CD8-positive, alpha-beta memory T cell (primary cell): ENCODE measurements at regions not wholly inside any gene's neighbourhood (a gene's known extent, or its start where the extent isn't known, plus 50 kb on each side); places are given as distances from the start of the nearest gene placed in this dataset.

ENCODE experiments used
- CTCF ChIA-PET: fragments of 350-600 bp; sonication (Branson Sonifier 250); formaldehyde crosslinking; loops from one replicate; lab custom pipeline; 2021; ENCODE audit warnings: antibody characterized with exemption; lab: Charles Lee
- POLR2A ChIA-PET: fragments of 350-600 bp; sonication (Branson Sonifier 250); formaldehyde crosslinking; loops from one replicate; lab custom pipeline; 2021; ENCODE audit warnings: antibody characterized with exemption; lab: Charles Lee
- DNase-seq, 5 donors: peaks; one replicate each; pipeline versions ENCODE4 v3.0.0 to v3.0.0-alpha.2; 2020 to 2022; ENCODE audit warnings: mixed read lengths in 1 of 5
- H3K27ac ChIP-seq: one replicate; pipeline ENCODE4 v1.7.0; 2013; ENCODE audit warnings: low read depth, mild to moderate bottlenecking, low read length, moderate library complexity
- H3K27me3 ChIP-seq: 2 replicates; pipeline ENCODE4 v1.7.0; 2013; ENCODE audit warnings: low read length, mild to moderate bottlenecking; ENCODE audit not compliant: insufficient read depth, poor library complexity, severe bottlenecking
- H3K36me3 ChIP-seq: 2 replicates; pipeline ENCODE4 v1.7.0; 2013; ENCODE audit warnings: mild to moderate bottlenecking, low read length, moderate library complexity; ENCODE audit not compliant: insufficient read depth
- H3K4me1 ChIP-seq: 2 replicates; pipeline ENCODE4 v1.7.0; 2013; ENCODE audit warnings: mild to moderate bottlenecking, low read length, moderate library complexity; ENCODE audit not compliant: insufficient read depth
- H3K4me3 ChIP-seq: 2 replicates; pipeline ENCODE4 v1.7.0; 2013; ENCODE audit warnings: mild to moderate bottlenecking, low read length
- H3K9me3 ChIP-seq: 2 replicates; pipeline ENCODE4 v1.7.0; 2013; ENCODE audit warnings: mild to moderate bottlenecking, low read length
- H3K27ac Mint-ChIP-seq, 8 donors: one replicate each; pipeline ENCODE4 v1.8.0; 2020 to 2021; ENCODE audit warnings: mixed read lengths in 8 of 8, mild to moderate bottlenecking in 6 of 8, inconsistent platforms in 3 of 8, moderate library complexity in 3 of 8
- H3K27me3 Mint-ChIP-seq, 2 donors: one replicate each; pipeline ENCODE4 v1.8.0; 2020 to 2021; ENCODE audit warnings: mixed read lengths in 2 of 2, mild to moderate bottlenecking in 1 of 2, moderate library complexity in 1 of 2
- H3K36me3 Mint-ChIP-seq, 3 donors: one replicate each; pipeline ENCODE4 v1.8.0; 2020 to 2021; ENCODE audit warnings: mixed read lengths in 3 of 3, inconsistent platforms in 1 of 3, mild to moderate bottlenecking in 1 of 3
- H3K4me1 Mint-ChIP-seq, 3 donors: one replicate each; pipeline ENCODE4 v1.8.0; 2020 to 2021; ENCODE audit warnings: mixed read lengths in 3 of 3, inconsistent platforms in 1 of 3, mild to moderate bottlenecking in 1 of 3
- H3K4me3 Mint-ChIP-seq, 7 donors: one replicate each; pipeline ENCODE4 v1.8.0; 2020 to 2021; ENCODE audit warnings: mixed read lengths in 7 of 7, mild to moderate bottlenecking in 6 of 7, moderate library complexity in 4 of 7, inconsistent platforms in 2 of 7
- H3K9me3 Mint-ChIP-seq, 5 donors: one replicate each; pipeline ENCODE4 v1.8.0; 2020 to 2022; ENCODE audit warnings: mixed read lengths in 5 of 5, mild to moderate bottlenecking in 3 of 5, moderate library complexity in 2 of 5, inconsistent platforms in 1 of 5

GRCh38 chr2:30341500-30342267, 105.4 kb upstream of the LCLAT1 start:
- peaks cover 0 to 8% (median 5%) of the 10 kb centered on the region in 5 donors for H3K9me3 Mint-ChIP-seq
- no peak overlapping the region for H3K27ac ChIP-seq
- no peaks in the 10 kb centered on the region for H3K27me3 ChIP-seq
- DNase-seq = no peak
- CTCF ChIA-PET = no interaction called here
- H3K27ac Mint-ChIP-seq = peak overlapping the region in 1 of 8 donors; percentile 41
- H3K9me3 ChIP-seq = no peaks in the 10 kb centered on the region
- peaks cover 25 to 31% (median 26%) of the 10 kb centered on the region in 3 donors for H3K4me1 Mint-ChIP-seq
- peaks cover 22% of the 10 kb centered on the region for H3K4me1 ChIP-seq
- no peak overlapping the region for H3K4me3 ChIP-seq
- H3K36me3 ChIP-seq = no peaks in the 10 kb centered on the region
- no peaks in the 10 kb centered on the region for H3K27me3 Mint-ChIP-seq
- H3K36me3 Mint-ChIP-seq = peaks cover 0 to 15% (median 6%) of the 10 kb centered on the region in 3 donors
- POLR2A ChIA-PET = no interaction called here
- no peak overlapping the region for H3K4me3 Mint-ChIP-seq

- H3K9me3 ChIP-seq = no peaks in the 10 kb centered on the region
- Mint-ChIP-seq H3K4me3 (no peak overlapping the region), H3K27ac (no peak overlapping the region), H3K27me3 (no peaks in the 10 kb centered on the region), H3K9me3 (peaks cover 0 to 8% (median 5%) of the 10 kb centered on the region in 5 donors), H3K36me3 (peaks cover 0 to 12% (median 6%) of the 10 kb centered on the region in 3 donors), H3K4me1 (peaks cover 0 to 2% (median 0%) of the 10 kb centered on the region in 3 donors)
- H3K4me1 ChIP-seq = no peaks in the 10 kb centered on the region
- no peaks in the 10 kb centered on the region for H3K27me3 ChIP-seq
- POLR2A ChIA-PET = interaction anchor here (0.6 kb wide), 1 partner anchor 1864 kb away, joined by 6 read pairs; no protein-coding TSS in a partner anchor
- DNase-seq = no peak
- H3K4me3 ChIP-seq = no peak overlapping the region
- no peaks in the 10 kb centered on the region for H3K36me3 ChIP-seq
- H3K27ac ChIP-seq = no peak overlapping the region
- CTCF ChIA-PET = interaction anchor here (1.8 to 2.9 kb wide), 2 partner anchors 11 to 12 kb away, joined by 5 to 11 read pairs; no protein-coding TSS in a partner anchor
Measured at GRCh38 chr2:30346471-30347169, 100.4 kb upstream of the LCLAT1 start.

GRCh38 chr2:30348825-30349224, 98.2 kb upstream of the LCLAT1 start:
- no peak for DNase-seq
- no peaks in the 10 kb centered on the region for H3K36me3 ChIP-seq
- no peaks in the 10 kb centered on the region for H3K27me3 Mint-ChIP-seq

GRCh38 chr2:30349691-30350090, 97.4 kb upstream of the LCLAT1 start:
- ChIA-PET POLR2A (no interaction called here), CTCF (interaction anchor here (1.2 kb wide), 1 partner anchor 14 kb away, joined by 3 read pairs; no protein-coding TSS in a partner anchor)
- Mint-ChIP-seq H3K4me3 (no peak overlapping the region), H3K27ac (no peak overlapping the region), H3K27me3 (no peaks in the 10 kb centered on the region), H3K9me3 (no peaks in the 10 kb centered on the region), H3K36me3 (peaks cover 0 to 2% (median 0%) of the 10 kb centered on the region in 3 donors), H3K4me1 (peaks cover 0 to 2% (median 0%) of the 10 kb centered on the region in 3 donors)
- Histone ChIP-seq H3K36me3 (no peaks in the 10 kb centered on the region), H3K9me3 (no peaks in the 10 kb centered on the region), H3K27me3 (no peaks in the 10 kb centered on the region), H3K4me1 (no peaks in the 10 kb centered on the region), H3K27ac (no peak overlapping the region), H3K4me3 (no peak overlapping the region)
- DNase-seq = no peak

More at GRCh38 chr2:30348825-30349224, 98.2 kb upstream of the LCLAT1 start:
- no peak overlapping the region for H3K27ac ChIP-seq
- no peaks in the 10 kb centered on the region for H3K27me3 ChIP-seq
- no peak overlapping the region for H3K4me3 ChIP-seq
- ChIA-PET CTCF (no interaction called here), POLR2A (no interaction called here)
- Mint-ChIP-seq H3K9me3 (peaks cover 0 to under 1% (median 0%) of the 10 kb centered on the region in 5 donors), H3K4me3 (no peak overlapping the region), H3K27ac (no peak overlapping the region), H3K36me3 (peaks cover 0 to 2% (median 0%) of the 10 kb centered on the region in 3 donors), H3K4me1 (peaks cover 0 to 2% (median 0%) of the 10 kb centered on the region in 3 donors)
- no peaks in the 10 kb centered on the region for H3K9me3 ChIP-seq
- H3K4me1 ChIP-seq = no peaks in the 10 kb centered on the region

- Histone ChIP-seq H3K4me1 (no peaks in the 10 kb centered on the region), H3K36me3 (no peaks in the 10 kb centered on the region), H3K27ac (no peak overlapping the region), H3K27me3 (no peaks in the 10 kb centered on the region), H3K4me3 (no peak overlapping the region), H3K9me3 (no peaks in the 10 kb centered on the region)
- Mint-ChIP-seq H3K27ac (no peak overlapping the region), H3K4me3 (no peak overlapping the region), H3K4me1 (peaks cover 0 to 2% (median 0%) of the 10 kb centered on the region in 3 donors), H3K9me3 (no peaks in the 10 kb centered on the region), H3K36me3 (peaks cover 0 to 2% (median 0%) of the 10 kb centered on the region in 3 donors), H3K27me3 (no peaks in the 10 kb centered on the region)
- ChIA-PET POLR2A (no interaction called here), CTCF (no interaction called here)
- no peak for DNase-seq
Measured at GRCh38 chr2:30351116-30351515, 95.9 kb upstream of the LCLAT1 start.

- Mint-ChIP-seq H3K9me3 (no peaks in the 10 kb centered on the region), H3K36me3 (peaks cover 0 to 2% (median 0%) of the 10 kb centered on the region in 3 donors), H3K4me1 (peaks cover 0 to 2% (median 0%) of the 10 kb centered on the region in 3 donors), H3K27me3 (no peaks in the 10 kb centered on the region), H3K27ac (peak overlapping the region in 1 of 8 donors; percentile 77), H3K4me3 (no peak overlapping the region)
- no peak for DNase-seq
- ChIA-PET CTCF (no interaction called here), POLR2A (no interaction called here)
- Histone ChIP-seq H3K27me3 (no peaks in the 10 kb centered on the region), H3K4me3 (no peak overlapping the region), H3K4me1 (no peaks in the 10 kb centered on the region), H3K9me3 (no peaks in the 10 kb centered on the region), H3K36me3 (no peaks in the 10 kb centered on the region), H3K27ac (no peak overlapping the region)
Measured at GRCh38 chr2:30351949-30352348, 95.1 kb upstream of the LCLAT1 start.

- no peaks in the 10 kb centered on the region for H3K4me1 Mint-ChIP-seq
- H3K27me3 Mint-ChIP-seq = no peaks in the 10 kb centered on the region
- Histone ChIP-seq H3K27me3 (no peaks in the 10 kb centered on the region), H3K36me3 (no peaks in the 10 kb centered on the region), H3K9me3 (no peaks in the 10 kb centered on the region), H3K4me3 (no peak overlapping the region), H3K4me1 (no peaks in the 10 kb centered on the region), H3K27ac (no peak overlapping the region)
- H3K36me3 Mint-ChIP-seq = no peaks in the 10 kb centered on the region
- no peaks in the 10 kb centered on the region for H3K9me3 Mint-ChIP-seq
- peak overlapping the region in 1 of 8 donors; percentile 14 for H3K27ac Mint-ChIP-seq
- CTCF ChIA-PET = interaction anchor here (1.3 kb wide), 1 partner anchor 19 kb away, joined by 3 read pairs; no protein-coding TSS in a partner anchor
- no peak overlapping the region for H3K4me3 Mint-ChIP-seq
- DNase-seq = no peak
- POLR2A ChIA-PET = interaction anchor here (0.5 kb wide), 1 partner anchor 332 kb away, joined by 4 read pairs; no protein-coding TSS in a partner anchor
Measured at GRCh38 chr2:30354150-30354549, 92.9 kb upstream of the LCLAT1 start.

GRCh38 chr2:30354621-30355020, 92.4 kb upstream of the LCLAT1 start:
- H3K9me3 ChIP-seq = no peaks in the 10 kb centered on the region
- no peak overlapping the region for H3K4me3 ChIP-seq
- H3K27me3 ChIP-seq = no peaks in the 10 kb centered on the region
- H3K4me3 Mint-ChIP-seq = no peak overlapping the region
- H3K4me1 ChIP-seq = no peaks in the 10 kb centered on the region
- CTCF ChIA-PET = interaction anchor here (1.3 kb wide), 1 partner anchor 20 kb away, joined by 3 read pairs; no protein-coding TSS in a partner anchor
- H3K27me3 Mint-ChIP-seq = no peaks in the 10 kb centered on the region
- H3K4me1 Mint-ChIP-seq = peaks cover 0 to under 1% (median 0%) of the 10 kb centered on the region in 3 donors
- POLR2A ChIA-PET = no interaction called here
- DNase-seq = no peak
- H3K36me3 ChIP-seq = no peaks in the 10 kb centered on the region
- H3K36me3 Mint-ChIP-seq = no peaks in the 10 kb centered on the region
- no peak overlapping the region for H3K27ac ChIP-seq
- no peaks in the 10 kb centered on the region for H3K9me3 Mint-ChIP-seq
- H3K27ac Mint-ChIP-seq = peak overlapping the region in 1 of 8 donors; percentile 14
